ENCODE measurements at regions not wholly inside any gene's neighbourhood (a gene's known extent, or its start where the extent isn't known, plus 50 kb on each side); places are given as distances from the start of the nearest gene placed in this dataset.

DNA sequence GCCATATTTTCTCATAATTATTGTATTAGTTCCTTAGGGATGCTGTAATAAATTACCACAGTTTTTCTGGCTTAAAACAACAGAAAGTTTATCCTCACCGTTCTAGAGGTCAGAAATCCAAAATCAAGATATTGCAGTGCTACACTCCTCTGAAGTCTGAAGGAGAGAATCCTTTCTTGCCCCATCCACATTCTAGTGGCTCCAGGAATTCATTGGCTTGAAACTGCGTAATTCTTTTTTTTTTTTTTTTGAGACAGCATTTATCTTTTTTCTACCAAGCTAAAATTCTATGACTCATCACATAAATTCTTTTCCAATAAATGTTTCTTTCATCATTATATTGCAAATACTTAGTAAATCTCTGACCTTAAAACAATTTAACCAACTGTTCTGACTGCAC is 451.0 kb upstream of the RGS18 start:
- no peak for TF ChIP-seq EZH2 (IDR thresholded peaks at IDR 0.05; ENCODE audit: low read length, missing control alignments)
- TF ChIP-seq, protein P1, sequence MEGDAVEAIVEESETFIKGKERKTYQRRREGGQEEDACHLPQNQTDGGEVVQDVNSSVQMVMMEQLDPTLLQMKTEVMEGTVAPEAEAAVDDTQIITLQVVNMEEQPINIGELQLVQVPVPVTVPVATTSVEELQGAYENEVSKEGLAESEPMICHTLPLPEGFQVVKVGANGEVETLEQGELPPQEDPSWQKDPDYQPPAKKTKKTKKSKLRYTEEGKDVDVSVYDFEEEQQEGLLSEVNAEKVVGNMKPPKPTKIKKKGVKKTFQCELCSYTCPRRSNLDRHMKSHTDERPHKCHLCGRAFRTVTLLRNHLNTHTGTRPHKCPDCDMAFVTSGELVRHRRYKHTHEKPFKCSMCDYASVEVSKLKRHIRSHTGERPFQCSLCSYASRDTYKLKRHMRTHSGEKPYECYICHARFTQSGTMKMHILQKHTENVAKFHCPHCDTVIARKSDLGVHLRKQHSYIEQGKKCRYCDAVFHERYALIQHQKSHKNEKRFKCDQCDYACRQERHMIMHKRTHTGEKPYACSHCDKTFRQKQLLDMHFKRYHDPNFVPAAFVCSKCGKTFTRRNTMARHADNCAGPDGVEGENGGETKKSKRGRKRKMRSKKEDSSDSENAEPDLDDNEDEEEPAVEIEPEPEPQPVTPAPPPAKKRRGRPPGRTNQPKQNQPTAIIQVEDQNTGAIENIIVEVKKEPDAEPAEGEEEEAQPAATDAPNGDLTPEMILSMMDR (conservative IDR thresholded peaks at IDR 0.05 in 1 of 2, IDR thresholded peaks at IDR 0.05 in 1 of 2; ENCODE audit: low read depth in 1 of 2, low read length in 2 of 2) = no peak

All from fibroblast of lung (primary cell).